ENCODE measurements at regions not wholly inside any gene's neighbourhood (a gene's known extent, or its start where the extent isn't known, plus 50 kb on each side); places are given as distances from the start of the nearest gene placed in this dataset.
"Not testable (repeated sequence)": the region's sequence is repeated elsewhere in the genome, so short reads cannot be mapped to it uniquely, and the experiment has no call there.

GRCh38 chr16:77037696-77038347, 153.2 kb upstream of the MON1B start:
- H3K4me3 Mint-ChIP-seq, result no peak overlapping the region
- no peaks in the 10 kb centered on the region for H3K27me3 Mint-ChIP-seq
- POLR2A ChIA-PET, result no interaction called here
- no peak for ATAC-seq (ENCODE audit: low read depth)
- H3K36me3 Mint-ChIP-seq, result no peaks in the 10 kb centered on the region
- no peak overlapping the region for H3K27ac Mint-ChIP-seq
- H3K9me3 Mint-ChIP-seq, result no peaks in the 10 kb centered on the region
- no peak for DNase-seq
- no peaks in the 10 kb centered on the region for H3K4me1 Mint-ChIP-seq

- Mint-ChIP-seq H3K27ac (no peak overlapping the region), H3K4me1 (no peaks in the 10 kb centered on the region), H3K9me3 (no peaks in the 10 kb centered on the region), H3K4me3 (no peak overlapping the region), H3K27me3 (no peaks in the 10 kb centered on the region), H3K36me3 (no peaks in the 10 kb centered on the region)
- POLR2A ChIA-PET, result no interaction called here
- ATAC-seq (ENCODE audit: low read depth) (no peak), DNase-seq (no peak)
Observed at GRCh38 chr16:77041468-77041867, 149.5 kb upstream of the MON1B start.

GRCh38 chr16:77043076-77043475, 147.9 kb upstream of the MON1B start:
- Mint-ChIP-seq H3K9me3 (no peaks in the 10 kb centered on the region), H3K4me3 (no peak overlapping the region), H3K36me3 (no peaks in the 10 kb centered on the region), H3K27ac (no peak overlapping the region), H3K27me3 (no peaks in the 10 kb centered on the region), H3K4me1 (no peaks in the 10 kb centered on the region)
- DNase-seq (no peak), ATAC-seq (ENCODE audit: low read depth) (no peak)
- POLR2A ChIA-PET, result no interaction called here

GRCh38 chr16:77046206-77046605, 144.8 kb upstream of the MON1B start:
- no peak overlapping the region for H3K4me3 Mint-ChIP-seq
- POLR2A ChIA-PET, result no interaction called here
- H3K27ac Mint-ChIP-seq, result no peak overlapping the region
- H3K9me3 Mint-ChIP-seq, result no peaks in the 10 kb centered on the region
- H3K36me3 Mint-ChIP-seq, result no peaks in the 10 kb centered on the region
- no peak for DNase-seq
- no peaks in the 10 kb centered on the region for H3K27me3 Mint-ChIP-seq
- H3K4me1 Mint-ChIP-seq, result no peaks in the 10 kb centered on the region
- no peak for ATAC-seq (ENCODE audit: low read depth)

GRCh38 chr16:77048085-77048484, 142.9 kb upstream of the MON1B start:
- Mint-ChIP-seq H3K27ac (no peak overlapping the region), H3K4me1 (no peaks in the 10 kb centered on the region), H3K36me3 (no peaks in the 10 kb centered on the region), H3K4me3 (no peak overlapping the region), H3K27me3 (no peaks in the 10 kb centered on the region), H3K9me3 (no peaks in the 10 kb centered on the region)
- DNase-seq (no peak), ATAC-seq (ENCODE audit: low read depth) (no peak)
- POLR2A ChIA-PET, result no interaction called here

- H3K36me3 Mint-ChIP-seq, result no peaks in the 10 kb centered on the region
- no peaks in the 10 kb centered on the region for H3K9me3 Mint-ChIP-seq
- POLR2A ChIA-PET, result no interaction called here
- no peaks in the 10 kb centered on the region for H3K4me1 Mint-ChIP-seq
- DNase-seq, result no peak
- no peak for ATAC-seq (ENCODE audit: low read depth)
- no peak overlapping the region for H3K4me3 Mint-ChIP-seq
- H3K27me3 Mint-ChIP-seq, result no peaks in the 10 kb centered on the region
- no peak overlapping the region for H3K27ac Mint-ChIP-seq
Observed at GRCh38 chr16:77049577-77049976, 141.4 kb upstream of the MON1B start.

- H3K4me1 Mint-ChIP-seq; H3K27ac Mint-ChIP-seq; POLR2A ChIA-PET; ATAC-seq (ENCODE audit: low read depth); H3K9me3 Mint-ChIP-seq; H3K36me3 Mint-ChIP-seq; H3K4me3 Mint-ChIP-seq; DNase-seq; H3K27me3 Mint-ChIP-seq: not testable (repeated sequence)
Observed at GRCh38 chr16:77056597-77056996, 134.4 kb upstream of the MON1B start.

GRCh38 chr16:77057161-77057774, 133.7 kb upstream of the MON1B start:
- Mint-ChIP-seq H3K9me3 (peaks cover 3% of the 10 kb centered on the region), H3K4me1 (no peaks in the 10 kb centered on the region), H3K36me3 (no peaks in the 10 kb centered on the region), H3K27me3 (peaks cover 3% of the 10 kb centered on the region), H3K4me3 (no peak overlapping the region), H3K27ac (no peak overlapping the region)
- POLR2A ChIA-PET, result no interaction called here
- ATAC-seq (ENCODE audit: low read depth) (no peak), DNase-seq (no peak)

- peaks cover 3% of the 10 kb centered on the region for H3K9me3 Mint-ChIP-seq
- no peak overlapping the region for H3K4me3 Mint-ChIP-seq
- H3K27ac Mint-ChIP-seq, result no peak overlapping the region
- H3K4me1 Mint-ChIP-seq, result no peaks in the 10 kb centered on the region
- H3K27me3 Mint-ChIP-seq, result peaks cover 3% of the 10 kb centered on the region
- no peak for DNase-seq
- no peak for ATAC-seq (ENCODE audit: low read depth)
- no peaks in the 10 kb centered on the region for H3K36me3 Mint-ChIP-seq
- POLR2A ChIA-PET, result no interaction called here
Observed at GRCh38 chr16:77059446-77059845, 131.5 kb upstream of the MON1B start.

- no peaks in the 10 kb centered on the region for H3K27me3 Mint-ChIP-seq
- no peaks in the 10 kb centered on the region for H3K9me3 Mint-ChIP-seq
- DNase-seq (no peak), ATAC-seq (ENCODE audit: low read depth) (no peak)
- no peaks in the 10 kb centered on the region for H3K4me1 Mint-ChIP-seq
- POLR2A ChIA-PET, result no interaction called here
- H3K27ac Mint-ChIP-seq, result no peak overlapping the region
- H3K36me3 Mint-ChIP-seq, result no peaks in the 10 kb centered on the region
- H3K4me3 Mint-ChIP-seq, result no peak overlapping the region
Observed at GRCh38 chr16:77060614-77061013, 130.4 kb upstream of the MON1B start.

GRCh38 chr16:77062878-77063675, 127.9 kb upstream of the MON1B start:
- no peaks in the 10 kb centered on the region for H3K36me3 Mint-ChIP-seq
- no peak for ATAC-seq (ENCODE audit: low read depth)
- POLR2A ChIA-PET, result no interaction called here
- H3K9me3 Mint-ChIP-seq, result no peaks in the 10 kb centered on the region
- no peak for DNase-seq
- no peaks in the 10 kb centered on the region for H3K4me1 Mint-ChIP-seq
- peaks cover 3% of the 10 kb centered on the region for H3K27me3 Mint-ChIP-seq
- no peak overlapping the region for H3K27ac Mint-ChIP-seq
- no peak overlapping the region for H3K4me3 Mint-ChIP-seq

- H3K27me3 Mint-ChIP-seq, result peaks cover 3% of the 10 kb centered on the region
- no peak overlapping the region for H3K27ac Mint-ChIP-seq
- no peaks in the 10 kb centered on the region for H3K9me3 Mint-ChIP-seq
- H3K4me3 Mint-ChIP-seq, result no peak overlapping the region
- H3K36me3 Mint-ChIP-seq, result no peaks in the 10 kb centered on the region
- no peak for DNase-seq
- no peaks in the 10 kb centered on the region for H3K4me1 Mint-ChIP-seq
- ATAC-seq (ENCODE audit: low read depth), result no peak
- POLR2A ChIA-PET, result no interaction called here
Observed at GRCh38 chr16:77063676-77064016, 127.3 kb upstream of the MON1B start.

- Mint-ChIP-seq H3K27ac (no peak overlapping the region), H3K27me3 (peaks cover 3% of the 10 kb centered on the region), H3K4me3 (no peak overlapping the region), H3K9me3 (no peaks in the 10 kb centered on the region), H3K36me3 (no peaks in the 10 kb centered on the region), H3K4me1 (no peaks in the 10 kb centered on the region)
- DNase-seq (no peak), ATAC-seq (ENCODE audit: low read depth) (no peak)
- POLR2A ChIA-PET, result no interaction called here
Observed at GRCh38 chr16:77064037-77064436, 127.0 kb upstream of the MON1B start.

- H3K4me1 Mint-ChIP-seq, result no peaks in the 10 kb centered on the region
- DNase-seq (no peak), ATAC-seq (ENCODE audit: low read depth) (no peak)
- no peaks in the 10 kb centered on the region for H3K36me3 Mint-ChIP-seq
- POLR2A ChIA-PET, result no interaction called here
- no peak overlapping the region for H3K27ac Mint-ChIP-seq
- no peak overlapping the region for H3K4me3 Mint-ChIP-seq
- H3K27me3 Mint-ChIP-seq, result peaks cover 3% of the 10 kb centered on the region
- peaks cover 2% of the 10 kb centered on the region for H3K9me3 Mint-ChIP-seq
Observed at GRCh38 chr16:77066896-77067496, 124.0 kb upstream of the MON1B start.
